K562 (cell line): ENCODE measurements at regions not wholly inside any gene's neighbourhood (a gene's known extent, or its start where the extent isn't known, plus 50 kb on each side); places are given as distances from the start of the nearest gene placed in this dataset.

Source experiments
- MLLT1 ChIP-seq, 2 experiments: fragments of 450-650 bp; IDR thresholded peaks; 2 replicates each; pipeline ENCODE4 v1.6.1; 2016
- PKNOX1 ChIP-seq: fragments of 450-650 bp; IDR thresholded peaks from 2 replicates; pipeline ENCODE4 v1.6.1; 2016
- POLR2A ChIP-seq: fragments of 450-650 bp; conservative IDR thresholded peaks from 2 replicates; pipeline ENCODE4 v1.6.1; 2016
- ZNF121 ChIP-seq: sonication (generic); formaldehyde crosslinking; conservative IDR thresholded peaks from 2 replicates; pipeline ENCODE4 v1.8.0; 2022; ENCODE audit warnings: missing genetic modification reagents

DNA sequence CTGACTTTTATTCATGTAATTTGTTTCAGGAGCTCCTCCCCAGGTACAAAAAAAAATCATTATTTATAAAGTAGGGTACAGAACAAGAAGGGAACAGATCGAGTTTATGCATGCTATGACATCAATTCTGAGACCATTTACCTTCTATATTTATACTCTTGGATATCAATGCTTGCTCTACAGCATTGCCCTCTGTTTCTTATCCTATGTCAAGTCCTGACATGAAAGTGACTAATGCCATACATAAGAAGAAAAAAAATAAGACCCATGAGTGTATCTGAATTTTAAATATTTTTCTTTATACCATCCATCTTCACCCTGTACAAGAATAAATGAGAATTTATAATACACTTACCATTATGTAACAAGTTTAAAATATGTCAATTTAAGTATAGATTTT, 2016.3 kb upstream of the CDH9 start:
- TF ChIP-seq MLLT1 (IDR thresholded peaks at IDR 0.05) (no peak), POLR2A (no peak), ZNF121 (CRISPR knock-in tag) (no peak), PKNOX1 (no peak)
